ENCODE measurements at regions not wholly inside any gene's neighbourhood (a gene's known extent, or its start where the extent isn't known, plus 50 kb on each side); places are given as distances from the start of the nearest gene placed in this dataset.

DNA sequence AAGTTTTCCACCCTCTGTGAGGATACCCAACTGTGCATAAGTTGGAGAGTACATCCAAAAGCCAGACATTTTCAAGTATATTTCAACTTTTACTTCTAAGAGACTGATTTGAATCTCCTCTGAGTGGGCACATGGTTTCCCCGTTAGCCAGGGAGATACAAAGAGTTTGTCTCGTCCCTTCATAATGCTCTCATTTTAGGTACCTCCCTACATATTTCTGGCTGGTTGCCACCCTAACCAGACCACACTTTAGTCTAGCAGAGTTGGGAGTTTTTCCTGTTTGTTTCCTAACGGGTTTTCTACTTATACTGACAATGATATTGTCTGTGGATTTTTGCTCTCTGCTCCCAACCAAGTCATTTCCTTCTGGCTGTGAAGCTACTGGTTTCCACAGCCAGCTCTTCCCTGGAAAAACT lies 180.3 kb downstream of the CCDC71L start:
- DNase-seq, result no peak

GRCh38 chr7:106480161-106480579 lies 180.8 kb downstream of the CCDC71L start:
- no peak for DNase-seq

DNA sequence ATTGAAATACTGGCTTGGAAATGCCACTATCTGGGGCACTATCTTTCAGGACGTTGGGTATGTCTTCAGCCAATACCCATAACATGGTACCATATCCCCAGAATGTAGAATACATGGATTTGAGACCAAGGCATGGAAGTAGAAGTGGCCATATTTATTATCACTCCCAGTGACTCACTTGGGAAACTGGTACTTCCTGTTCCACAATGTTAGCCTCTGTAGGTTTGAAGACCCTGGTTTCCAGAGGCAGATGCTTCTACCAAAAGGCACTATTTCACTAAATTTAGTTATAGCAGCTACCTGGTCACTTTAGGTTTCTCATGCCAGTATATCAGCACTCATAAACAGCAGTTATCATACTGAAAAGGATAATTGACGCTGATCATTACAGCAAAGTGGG lies 184.2 kb downstream of the CCDC71L start:
- DNase-seq, result no peak

- DNase-seq, result no peak
These were observed 188.0 kb upstream of the NAMPT start for GRCh38 chr7:106472741-106473140.

DNA sequence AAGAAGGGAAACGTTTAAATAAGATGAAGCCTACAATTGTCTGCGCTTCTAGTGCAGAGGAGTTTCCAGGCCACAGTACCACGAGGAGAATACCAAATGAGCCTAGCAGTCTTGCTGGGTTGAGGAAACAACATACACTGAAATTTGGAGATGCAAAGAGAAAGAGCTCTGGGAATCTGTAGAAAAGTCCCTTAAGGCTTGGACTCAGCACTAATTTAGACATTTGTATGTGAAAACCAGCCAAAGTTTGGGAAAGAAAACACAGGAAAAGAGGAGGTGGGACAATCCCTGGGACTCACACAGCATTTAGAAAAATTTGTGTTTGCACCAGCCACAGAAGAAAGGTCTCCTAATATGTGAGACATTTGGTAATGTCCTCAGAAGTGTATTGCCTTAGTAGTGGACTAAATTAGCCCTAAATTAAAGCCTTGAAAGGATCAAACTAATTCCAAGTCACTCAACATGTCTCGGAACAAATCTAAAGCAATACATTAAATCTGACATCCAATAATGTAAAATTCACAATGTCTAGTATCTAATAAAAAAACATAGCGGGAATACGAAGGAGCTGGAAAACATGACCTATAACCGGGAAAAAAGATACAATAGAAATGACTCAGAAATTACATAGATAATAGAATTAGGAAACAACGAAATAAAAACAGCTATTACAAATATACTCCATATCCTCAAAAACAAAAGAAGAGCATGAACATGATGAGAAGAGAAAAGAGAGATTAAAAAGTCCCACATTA lies 187.1 kb upstream of the NAMPT start:
- DNase-seq, result no peak

DNA sequence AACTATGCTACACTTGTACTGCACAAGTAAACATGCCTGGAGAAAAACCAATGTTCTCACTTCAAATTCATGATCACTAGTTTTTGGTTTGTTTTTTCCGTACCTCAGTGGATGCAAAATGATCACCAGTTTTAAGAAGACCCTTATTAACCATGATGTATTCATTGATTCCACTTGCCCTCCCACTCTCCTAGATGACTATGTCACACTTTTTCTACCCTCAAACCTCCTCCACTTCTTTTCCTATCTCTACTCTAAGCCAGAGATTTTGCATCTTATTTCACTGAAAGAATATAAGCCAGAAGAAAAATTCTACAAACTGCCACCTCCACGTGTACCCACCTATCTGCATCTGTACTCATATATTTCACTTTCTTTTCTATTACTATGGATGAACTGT lies 186.2 kb upstream of the NAMPT start:
- DNase-seq, result no peak

GRCh38 chr7:106466867-106467266 lies 182.1 kb upstream of the NAMPT start:
- no peak for DNase-seq

DNA sequence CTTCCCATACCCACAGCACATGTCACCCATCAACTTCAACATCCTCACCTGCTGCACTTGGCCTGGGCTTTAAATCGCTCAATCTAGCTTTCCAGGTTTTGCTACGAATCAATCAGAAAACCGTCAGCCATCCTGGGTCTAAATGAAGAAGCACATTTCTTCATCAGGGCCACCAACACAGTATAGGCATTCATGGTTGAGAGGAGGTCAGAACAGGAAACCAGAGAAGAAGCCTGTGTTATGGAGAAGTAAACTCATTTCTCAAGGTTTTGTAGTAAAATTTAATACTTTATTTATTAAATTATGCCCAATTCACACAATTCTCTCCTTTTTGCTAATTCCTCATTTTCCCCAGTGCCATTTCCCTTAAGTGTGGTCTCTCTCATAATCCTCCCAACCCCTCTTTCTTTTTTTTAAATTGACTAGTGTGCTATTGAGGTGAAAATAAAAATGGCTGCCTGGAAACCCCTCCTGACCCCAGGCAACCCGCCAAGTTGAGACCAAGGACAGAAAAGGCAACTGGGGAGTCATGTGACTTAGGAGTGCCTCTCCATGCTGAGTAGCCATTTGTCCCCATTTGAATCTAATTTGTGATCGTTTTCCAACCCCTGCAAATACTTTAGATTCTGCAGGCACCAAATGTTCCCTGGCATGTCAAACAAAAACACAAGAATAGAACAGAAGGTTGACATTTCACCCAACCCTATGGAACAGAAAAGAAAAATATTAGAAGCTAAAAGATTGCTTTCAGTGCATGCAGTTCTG lies 181.1 kb upstream of the NAMPT start:
- no peak for DNase-seq

DNA sequence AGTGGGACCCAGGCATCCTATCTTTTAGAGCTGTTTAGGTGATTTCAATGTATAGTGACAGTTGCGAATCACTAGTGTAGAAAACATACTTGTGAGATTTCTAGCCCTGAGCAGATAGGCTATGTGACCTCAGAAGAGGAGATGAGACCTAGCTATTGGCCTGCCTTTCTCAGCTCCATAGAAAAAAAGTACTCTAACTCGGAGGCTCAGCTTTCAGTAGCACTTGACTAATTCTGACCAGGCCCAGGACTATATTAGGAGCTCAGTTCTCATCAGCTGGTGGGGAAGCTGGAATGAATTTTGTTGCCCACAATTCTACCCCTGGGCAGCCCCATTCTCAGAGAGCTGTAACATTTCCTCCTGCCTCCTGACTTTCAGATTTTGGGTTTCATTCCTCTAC lies 179.9 kb upstream of the NAMPT start:
- no peak for DNase-seq

DNA sequence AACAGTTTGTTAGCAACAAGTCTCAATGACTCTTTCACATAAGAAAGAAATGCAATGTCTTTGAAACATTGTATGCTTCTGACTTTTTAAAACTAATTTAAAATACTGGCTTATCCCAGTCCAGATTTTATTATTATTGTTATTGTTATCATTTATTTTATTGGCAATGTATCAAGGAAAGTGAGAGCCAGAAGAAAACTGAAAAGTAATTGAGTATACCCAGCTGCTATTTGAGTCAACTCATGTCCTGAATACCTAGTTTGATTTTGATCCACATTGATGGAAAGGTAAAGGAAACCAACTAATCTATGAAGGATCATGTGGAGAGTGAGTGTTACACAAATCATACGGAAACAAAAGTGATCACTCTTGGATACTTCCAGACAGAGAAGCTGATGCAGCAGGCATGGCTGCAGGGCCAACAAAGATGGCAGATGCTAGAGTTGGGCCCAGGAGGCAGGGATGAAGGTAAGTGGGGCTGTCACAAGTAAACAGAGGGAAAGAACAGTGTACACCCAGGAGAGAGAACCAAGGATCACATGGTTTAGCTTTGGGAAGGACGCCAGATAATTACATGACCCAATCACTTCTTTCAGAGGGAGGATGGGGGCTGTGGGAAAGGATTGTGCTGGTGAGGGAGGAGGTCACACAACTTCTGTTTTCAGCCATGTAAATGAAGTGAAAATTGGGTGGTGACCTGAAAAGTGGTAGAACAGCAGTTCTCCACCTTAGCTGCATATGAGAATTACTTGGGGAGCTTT lies 179.2 kb upstream of the NAMPT start:
- no peak for DNase-seq

DNA sequence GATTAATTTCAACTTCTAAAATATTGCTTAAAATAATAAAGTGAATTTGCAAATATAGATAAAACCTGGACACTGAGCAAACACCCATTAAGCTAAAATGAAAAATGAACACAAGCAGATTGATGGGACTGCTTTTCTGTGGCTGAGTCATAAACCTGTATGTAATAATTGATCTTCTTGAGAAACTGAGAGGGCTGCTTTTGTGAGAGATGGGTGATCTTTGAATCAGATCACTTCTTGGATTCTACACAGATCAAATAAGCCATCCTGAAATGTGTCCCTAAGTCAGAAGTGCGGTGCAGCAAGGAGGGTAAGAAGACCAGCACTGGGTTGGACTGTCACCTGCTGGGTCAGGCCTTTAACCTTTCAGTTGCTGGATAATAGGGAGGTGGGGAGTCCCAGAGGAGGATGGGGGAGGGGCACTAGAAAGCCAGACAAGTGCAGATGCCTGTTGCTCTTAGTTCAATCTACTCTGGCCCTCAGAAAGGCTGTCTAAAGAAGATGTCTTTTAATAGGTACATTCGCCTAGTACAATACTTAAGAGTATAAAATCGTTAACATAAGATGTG lies 178.2 kb upstream of the NAMPT start:
- DNase-seq, result no peak

DNA sequence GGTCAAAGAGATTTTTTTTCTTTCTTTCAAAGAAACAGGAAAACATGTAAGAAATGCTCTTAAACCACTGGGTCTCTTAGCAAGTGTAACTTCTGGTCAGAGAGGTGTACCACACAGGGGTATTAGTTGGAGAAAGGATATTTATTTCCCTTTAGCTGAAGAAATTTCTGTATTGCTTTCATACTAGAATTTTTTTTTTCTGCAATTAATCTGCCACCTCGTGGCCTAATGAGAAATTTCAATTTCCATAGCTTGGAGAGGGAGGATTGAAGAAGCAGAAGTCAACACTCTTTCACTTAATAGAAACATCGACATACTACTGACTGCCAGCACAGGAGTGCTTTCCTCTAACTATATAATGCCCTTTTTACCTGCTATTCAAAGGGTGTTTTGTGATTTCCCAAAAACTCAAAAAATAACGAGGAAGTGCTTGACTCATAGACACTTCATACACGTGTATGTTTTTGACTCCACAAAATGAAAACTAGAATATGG lies 177.6 kb upstream of the NAMPT start:
- DNase-seq, result peak in 1 of 2 donors; percentile 37

- DNase-seq, result no peak
These were observed 176.0 kb upstream of the NAMPT start for GRCh38 chr7:106460792-106461254.

DNA sequence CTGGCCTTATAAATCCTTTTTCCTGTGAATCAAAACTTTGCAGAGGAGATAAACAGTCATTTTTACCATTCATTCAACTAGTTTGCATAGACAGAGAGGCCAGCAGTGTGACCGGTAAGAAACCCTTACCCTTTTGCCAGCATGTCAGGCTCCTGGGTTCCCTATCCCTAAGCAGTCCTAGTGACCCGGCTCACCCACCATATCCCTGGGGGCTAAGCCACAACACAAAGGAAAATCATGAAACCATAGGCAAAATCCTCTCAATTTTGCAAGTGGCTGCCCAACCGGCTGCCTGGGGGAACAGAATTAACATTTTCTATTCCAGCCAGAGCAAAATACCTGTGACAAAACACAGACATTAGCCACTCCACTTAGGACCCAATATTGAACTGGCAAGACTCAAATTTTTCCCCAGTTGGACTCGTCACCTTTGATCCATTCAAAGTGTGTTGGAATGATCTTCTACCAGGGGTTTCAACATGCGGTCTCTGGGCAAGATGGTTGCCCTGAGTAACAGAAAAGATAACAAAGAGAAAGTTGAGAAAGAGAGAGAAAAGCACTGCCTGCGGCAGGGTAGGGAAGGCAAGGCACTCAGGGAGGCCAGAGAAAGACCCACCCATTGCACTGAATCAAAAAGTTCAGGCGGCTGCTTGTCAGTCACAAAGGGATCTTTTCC lies 174.8 kb upstream of the NAMPT start:
- DNase-seq, result no peak

DNA sequence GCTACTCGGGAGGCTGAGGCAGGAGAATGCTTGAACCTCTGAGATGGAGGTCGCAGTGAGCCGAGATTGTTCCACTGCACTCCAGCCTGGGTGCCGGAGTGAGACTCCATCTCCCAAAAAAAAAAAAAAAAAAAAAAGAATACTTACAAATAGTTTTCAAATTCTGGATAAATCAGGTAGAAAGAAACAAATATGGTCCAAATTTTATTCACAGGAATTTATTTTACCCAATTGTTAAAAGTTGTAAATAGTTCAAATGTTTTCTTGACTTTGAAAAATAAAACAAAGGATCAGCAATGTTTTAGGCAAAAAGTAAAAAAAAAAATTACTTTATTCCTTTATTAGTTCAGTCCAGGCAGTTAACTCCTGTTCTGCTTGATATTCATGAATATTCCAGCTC lies 172.9 kb upstream of the NAMPT start:
- DNase-seq, result no peak

GRCh38 chr7:106456329-106456728 lies 171.5 kb upstream of the NAMPT start:
- no peak for DNase-seq

- no peak for DNase-seq
These were observed 167.5 kb upstream of the NAMPT start for GRCh38 chr7:106452031-106452851.

- no peak for DNase-seq
These were observed 166.4 kb upstream of the NAMPT start for GRCh38 chr7:106451171-106451570.

- no peak for DNase-seq
These were observed 165.9 kb upstream of the NAMPT start for GRCh38 chr7:106450716-106451115.

DNA sequence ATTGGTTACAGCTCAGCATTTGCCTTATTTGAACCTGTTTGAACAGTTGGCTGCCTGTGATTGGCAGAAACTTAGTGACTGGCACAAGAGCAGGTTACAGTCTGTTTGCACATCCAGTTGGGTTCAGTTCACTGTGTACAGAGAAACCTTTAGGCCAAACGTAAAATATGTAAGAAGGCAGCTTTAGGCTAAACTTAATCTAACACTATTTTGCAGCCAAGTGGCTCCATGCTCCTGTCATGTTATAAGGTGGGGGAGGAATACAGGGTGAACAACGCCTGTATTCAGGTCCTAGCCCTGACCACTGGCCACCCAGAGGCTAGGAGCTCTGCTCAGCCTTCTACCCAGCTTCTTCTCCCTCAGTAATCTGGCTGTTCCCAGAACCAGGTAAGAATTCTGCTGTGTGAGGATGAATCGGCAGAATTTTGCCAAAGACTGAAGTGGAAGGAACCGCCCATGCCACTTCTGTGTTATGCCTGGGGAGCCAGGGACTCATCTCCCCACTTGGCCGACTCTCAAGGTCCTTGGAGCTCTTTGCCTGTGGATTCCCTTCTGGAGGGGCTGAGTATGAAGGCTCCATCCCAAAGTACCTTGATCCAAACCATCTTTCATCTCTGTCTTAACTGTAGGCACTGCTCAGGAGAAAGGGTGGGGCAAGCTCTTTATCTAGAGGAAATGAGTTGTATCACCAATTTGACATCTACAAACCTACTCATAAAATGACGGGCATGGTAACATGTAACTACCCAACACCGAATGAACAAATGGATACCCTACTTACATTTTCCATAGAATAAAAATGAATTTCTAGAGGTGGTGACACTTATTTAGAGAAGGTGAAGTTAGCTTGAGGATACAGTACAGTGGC lies 164.4 kb upstream of the NAMPT start:
- DNase-seq, result no peak
